CD4-positive, alpha-beta memory T cell (primary cell): ENCODE measurements at regions not wholly inside any gene's neighbourhood (a gene's known extent, or its start where the extent isn't known, plus 50 kb on each side); places are given as distances from the start of the nearest gene placed in this dataset.

ENCODE experiments used
- CTCF ChIA-PET: fragments of 350-600 bp; sonication (Branson Sonifier 250); formaldehyde crosslinking; loops from one replicate; lab custom pipeline; 2021; ENCODE audit warnings: inconsistent platforms; ENCODE audit not compliant: partially characterized antibody; lab: Charles Lee
- POLR2A ChIA-PET: fragments of 350-600 bp; sonication (Branson Sonifier 250); formaldehyde crosslinking; loops from one replicate; lab custom pipeline; 2021; ENCODE audit not compliant: partially characterized antibody; lab: Charles Lee
- DNase-seq, 5 donors: peaks; one replicate each; pipeline versions ENCODE4 v3.0.0 to v3.0.0-alpha.2; 2020 to 2022; ENCODE audit warnings: mixed read lengths in 1 of 5
- H3K27ac ChIP-seq: one replicate; pipeline ENCODE4 v1.7.0; 2013; ENCODE audit warnings: low read depth, low read length
- H3K27me3 ChIP-seq: 2 replicates; pipeline ENCODE4 v1.7.0; 2013; ENCODE audit warnings: mild to moderate bottlenecking, low read length, moderate library complexity; ENCODE audit not compliant: insufficient read depth
- H3K36me3 ChIP-seq: 2 replicates; pipeline ENCODE4 v1.7.0; 2013; ENCODE audit warnings: mild to moderate bottlenecking, low read length, moderate library complexity; ENCODE audit not compliant: insufficient read depth
- H3K4me1 ChIP-seq: 2 replicates; pipeline ENCODE4 v1.7.0; 2013; ENCODE audit warnings: mild to moderate bottlenecking, low read length, moderate library complexity; ENCODE audit not compliant: insufficient read depth
- H3K4me3 ChIP-seq, 2 donors: one replicate each; pipeline ENCODE4 v1.7.0; 2013; ENCODE audit warnings: low read length in 2 of 2, mild to moderate bottlenecking in 1 of 2
- H3K9me3 ChIP-seq, 2 donors: one replicate each; pipeline ENCODE4 v1.7.0; 2013; ENCODE audit warnings: low read length in 2 of 2, control low read depth in 1 of 2; ENCODE audit not compliant: control insufficient read depth in 1 of 2
- H3K27ac Mint-ChIP-seq, 7 donors: one replicate each; pipeline ENCODE4 v1.8.0; 2020 to 2021; ENCODE audit warnings: mixed read lengths in 7 of 7, mild to moderate bottlenecking in 6 of 7, inconsistent platforms in 3 of 7, moderate library complexity in 3 of 7
- H3K27me3 Mint-ChIP-seq, 2 donors: one replicate each; pipeline ENCODE4 v1.8.0; 2020 to 2021; ENCODE audit warnings: mixed read lengths in 2 of 2
- H3K36me3 Mint-ChIP-seq, 2 donors: one replicate each; pipeline ENCODE4 v1.8.0; 2020 to 2021; ENCODE audit warnings: mixed read lengths in 2 of 2, inconsistent platforms in 1 of 2, mild to moderate bottlenecking in 1 of 2
- H3K4me1 Mint-ChIP-seq, 4 donors: one replicate each; pipeline ENCODE4 v1.8.0; 2020 to 2021; ENCODE audit warnings: mixed read lengths in 4 of 4, mild to moderate bottlenecking in 1 of 4
- H3K4me3 Mint-ChIP-seq, 8 donors: one replicate each; pipeline ENCODE4 v1.8.0; 2020 to 2021; ENCODE audit warnings: mixed read lengths in 8 of 8, mild to moderate bottlenecking in 7 of 8, moderate library complexity in 6 of 8, inconsistent platforms in 3 of 8
- H3K9me3 Mint-ChIP-seq, 8 donors: one replicate each; pipeline ENCODE4 v1.8.0; 2020 to 2021; ENCODE audit warnings: mixed read lengths in 8 of 8, mild to moderate bottlenecking in 5 of 8, inconsistent platforms in 3 of 8, moderate library complexity in 1 of 8
- intact Hi-C: fragments of 100-400 bp; cut with micrococcal nuclease; formaldehyde crosslinking; loops from one replicate; pipeline ENCODE4 v1.15.1; 2023

GRCh38 chr13:24096659-24097058 is 63.9 kb upstream of the SPATA13 start:
- H3K4me3 Mint-ChIP-seq, result no peak overlapping the region
- CTCF ChIA-PET, result no interaction called here
- Histone ChIP-seq H3K4me1 (peaks cover 11% of the 10 kb centered on the region), H3K27ac (no peak overlapping the region), H3K27me3 (no peaks in the 10 kb centered on the region), H3K36me3 (no peaks in the 10 kb centered on the region), H3K9me3 (no peaks in the 10 kb centered on the region), H3K4me3 (no peak overlapping the region)
- no peaks in the 10 kb centered on the region for H3K9me3 Mint-ChIP-seq
- H3K4me1 Mint-ChIP-seq, result peaks cover 9 to 17% (median 13%) of the 10 kb centered on the region in 4 donors
- H3K27ac Mint-ChIP-seq, result peak overlapping the region in 2 of 7 donors; percentile 48 to 71
- peaks cover 0 to 2% of the 10 kb centered on the region in 2 donors for H3K27me3 Mint-ChIP-seq
- no peak for DNase-seq
- POLR2A ChIA-PET, result no interaction called here
- intact Hi-C loops, result no loop called here
- no peaks in the 10 kb centered on the region for H3K36me3 Mint-ChIP-seq

DNA sequence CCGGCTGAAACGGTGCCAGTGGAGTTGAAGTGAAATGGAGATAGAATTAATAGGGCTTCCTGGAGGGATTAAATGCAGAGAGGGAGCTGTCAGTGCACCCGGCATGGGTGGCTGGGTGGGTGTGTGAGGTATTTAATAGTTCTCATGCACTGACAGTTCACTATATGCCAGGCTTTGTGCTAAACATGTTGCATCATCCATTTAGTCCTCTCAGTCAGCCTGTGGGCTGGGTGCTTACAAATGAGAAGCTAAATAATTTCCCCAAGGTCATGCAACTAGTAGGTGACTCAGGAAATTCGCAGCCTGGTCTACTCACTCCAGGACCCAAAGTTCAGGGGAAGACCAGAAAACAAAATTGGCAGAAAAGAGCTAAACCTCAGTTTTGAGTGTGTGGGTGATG is 63.5 kb upstream of the SPATA13 start:
- H3K27ac ChIP-seq, result no peak overlapping the region
- no peak overlapping the region for H3K4me3 Mint-ChIP-seq
- ChIA-PET CTCF (no interaction called here), POLR2A (no interaction called here)
- peaks cover 9 to 17% (median 13%) of the 10 kb centered on the region in 4 donors for H3K4me1 Mint-ChIP-seq
- intact Hi-C loops, result no loop called here
- no peak for DNase-seq
- H3K9me3 ChIP-seq, result no peaks in the 10 kb centered on the region
- H3K4me1 ChIP-seq, result peaks cover 11% of the 10 kb centered on the region
- H3K27ac Mint-ChIP-seq, result peak overlapping the region in 1 of 7 donors; percentile 48
- no peaks in the 10 kb centered on the region for H3K36me3 ChIP-seq
- H3K27me3 Mint-ChIP-seq, result peaks cover 0 to 3% of the 10 kb centered on the region in 2 donors
- no peaks in the 10 kb centered on the region for H3K9me3 Mint-ChIP-seq
- H3K4me3 ChIP-seq, result no peak overlapping the region
- no peaks in the 10 kb centered on the region for H3K36me3 Mint-ChIP-seq
- H3K27me3 ChIP-seq, result no peaks in the 10 kb centered on the region

DNA sequence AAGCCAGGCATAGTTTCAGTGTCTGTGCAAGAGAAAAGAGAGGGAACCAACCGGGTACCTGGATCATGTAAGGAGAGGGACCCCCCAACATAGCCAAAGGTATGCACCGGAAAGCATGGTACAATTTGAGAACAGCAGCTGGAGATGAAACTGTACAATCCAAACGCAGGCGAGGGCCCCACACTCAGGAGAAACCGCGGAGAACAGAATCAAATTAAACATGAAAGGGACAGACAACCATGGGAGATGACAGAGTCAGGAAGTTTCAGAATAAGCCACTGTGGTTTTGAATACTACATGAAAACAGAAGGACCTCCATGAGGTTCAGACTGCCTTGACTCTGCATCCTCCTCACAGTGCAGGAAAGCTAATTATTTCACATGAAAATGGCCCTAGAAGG is 62.9 kb upstream of the SPATA13 start:
- no peaks in the 10 kb centered on the region for H3K36me3 Mint-ChIP-seq
- ChIA-PET POLR2A (no interaction called here), CTCF (no interaction called here)
- Histone ChIP-seq H3K27ac (no peak overlapping the region), H3K9me3 (no peaks in the 10 kb centered on the region), H3K4me1 (peaks cover 11% of the 10 kb centered on the region), H3K27me3 (no peaks in the 10 kb centered on the region), H3K4me3 (no peak overlapping the region), H3K36me3 (no peaks in the 10 kb centered on the region)
- peak in 1 of 5 donors; percentile 4 for DNase-seq
- H3K9me3 Mint-ChIP-seq, result no peaks in the 10 kb centered on the region
- peak overlapping the region in 2 of 7 donors; percentile 9 to 12 for H3K27ac Mint-ChIP-seq
- intact Hi-C loops, result no loop called here
- peaks cover 0 to 4% of the 10 kb centered on the region in 2 donors for H3K27me3 Mint-ChIP-seq
- H3K4me1 Mint-ChIP-seq, result peaks cover 9 to 17% (median 13%) of the 10 kb centered on the region in 4 donors
- peak overlapping the region in 4 of 8 donors; percentile 19 to 47 (median 28) for H3K4me3 Mint-ChIP-seq

- CTCF ChIA-PET, result interaction anchor here (1.1 kb wide), 1 partner anchor 9 kb away, joined by 3 read pairs; no protein-coding TSS in a partner anchor
- Histone ChIP-seq H3K36me3 (no peaks in the 10 kb centered on the region), H3K4me1 (peaks cover 11% of the 10 kb centered on the region), H3K9me3 (no peaks in the 10 kb centered on the region), H3K27ac (no peak overlapping the region), H3K27me3 (no peaks in the 10 kb centered on the region), H3K4me3 (no peak overlapping the region)
- POLR2A ChIA-PET, result no interaction called here
- DNase-seq, result no peak
- no peaks in the 10 kb centered on the region for H3K9me3 Mint-ChIP-seq
- H3K4me1 Mint-ChIP-seq, result peaks cover 9 to 17% (median 13%) of the 10 kb centered on the region in 4 donors
- intact Hi-C loops, result no loop called here
- H3K27ac Mint-ChIP-seq, result no peak overlapping the region
- H3K4me3 Mint-ChIP-seq, result no peak overlapping the region
- H3K36me3 Mint-ChIP-seq, result no peaks in the 10 kb centered on the region
- H3K27me3 Mint-ChIP-seq, result peaks cover 0 to 2% of the 10 kb centered on the region in 2 donors
Measured at GRCh38 chr13:24099490-24099889, 61.0 kb upstream of the SPATA13 start.

DNA sequence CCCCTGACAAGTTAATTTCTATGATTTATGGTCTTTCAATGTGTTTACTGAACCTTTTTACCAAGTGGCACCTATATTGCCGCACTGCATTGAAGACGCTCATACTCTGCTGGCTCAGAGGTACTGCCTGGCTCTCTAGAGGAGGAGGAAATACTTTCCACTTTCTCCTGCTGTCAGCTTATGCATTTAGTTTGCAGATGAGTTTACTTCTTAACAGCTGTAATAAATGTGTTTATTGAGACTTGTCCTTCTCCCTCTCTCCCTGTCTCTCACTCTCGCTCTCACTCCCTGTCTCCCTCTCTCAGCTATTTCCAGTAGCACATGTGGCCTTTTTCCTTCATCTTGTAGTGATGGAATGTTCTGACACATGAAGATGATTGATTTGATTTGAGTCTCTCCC is 60.3 kb upstream of the SPATA13 start:
- no peak for DNase-seq
- no peak overlapping the region for H3K4me3 Mint-ChIP-seq
- Histone ChIP-seq H3K36me3 (no peaks in the 10 kb centered on the region), H3K27me3 (no peaks in the 10 kb centered on the region), H3K9me3 (no peaks in the 10 kb centered on the region), H3K27ac (no peak overlapping the region), H3K4me1 (peaks cover 11% of the 10 kb centered on the region), H3K4me3 (no peak overlapping the region)
- ChIA-PET CTCF (interaction anchor here (1.1 kb wide), 1 partner anchor 10 kb away, joined by 3 read pairs; no protein-coding TSS in a partner anchor), POLR2A (no interaction called here)
- peaks cover 0 to 6% of the 10 kb centered on the region in 2 donors for H3K27me3 Mint-ChIP-seq
- H3K36me3 Mint-ChIP-seq, result no peaks in the 10 kb centered on the region
- intact Hi-C loops, result no loop called here
- H3K9me3 Mint-ChIP-seq, result no peaks in the 10 kb centered on the region
- no peak overlapping the region for H3K27ac Mint-ChIP-seq
- H3K4me1 Mint-ChIP-seq, result peaks cover 9 to 17% (median 13%) of the 10 kb centered on the region in 4 donors

DNA sequence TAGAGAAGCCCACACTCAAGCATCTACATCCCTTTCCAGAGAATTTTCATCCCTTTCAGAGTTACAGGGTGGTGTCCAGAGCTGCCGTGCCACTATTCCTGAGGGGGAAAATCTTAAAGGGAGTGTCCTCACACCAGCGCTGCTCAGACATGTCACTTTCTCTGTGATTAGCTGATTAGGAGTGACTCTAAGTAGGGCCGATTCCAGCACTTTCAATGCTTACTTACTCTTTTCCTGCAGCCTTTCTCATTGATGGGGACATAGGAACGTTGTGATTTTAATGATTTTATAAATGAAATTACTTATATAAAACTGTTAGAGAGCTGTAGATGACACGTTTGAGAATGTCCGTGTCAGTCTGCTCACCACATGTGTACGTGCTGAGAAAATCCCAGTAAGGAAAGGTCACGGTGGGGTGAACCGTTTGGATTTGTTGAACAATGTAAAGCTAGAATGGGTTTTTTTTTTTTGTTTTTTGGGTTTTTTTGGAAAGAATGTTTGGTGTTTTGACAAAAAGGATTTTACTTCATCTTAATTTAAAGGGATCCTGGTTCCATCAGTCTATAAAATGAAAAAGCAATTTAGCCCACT is 56.6 kb upstream of the SPATA13 start:
- Histone ChIP-seq H3K27me3 (no peaks in the 10 kb centered on the region), H3K4me3 (no peak overlapping the region), H3K4me1 (no peaks in the 10 kb centered on the region), H3K27ac (no peak overlapping the region), H3K36me3 (no peaks in the 10 kb centered on the region), H3K9me3 (no peaks in the 10 kb centered on the region)
- POLR2A ChIA-PET, result no interaction called here
- no peak for DNase-seq
- CTCF ChIA-PET, result no interaction called here
- H3K36me3 Mint-ChIP-seq, result no peaks in the 10 kb centered on the region
- H3K27ac Mint-ChIP-seq, result no peak overlapping the region
- no peak overlapping the region for H3K4me3 Mint-ChIP-seq
- H3K4me1 Mint-ChIP-seq, result no peaks in the 10 kb centered on the region
- peaks cover 0 to 6% of the 10 kb centered on the region in 2 donors for H3K27me3 Mint-ChIP-seq
- H3K9me3 Mint-ChIP-seq, result no peaks in the 10 kb centered on the region
- intact Hi-C loops, result no loop called here

DNA sequence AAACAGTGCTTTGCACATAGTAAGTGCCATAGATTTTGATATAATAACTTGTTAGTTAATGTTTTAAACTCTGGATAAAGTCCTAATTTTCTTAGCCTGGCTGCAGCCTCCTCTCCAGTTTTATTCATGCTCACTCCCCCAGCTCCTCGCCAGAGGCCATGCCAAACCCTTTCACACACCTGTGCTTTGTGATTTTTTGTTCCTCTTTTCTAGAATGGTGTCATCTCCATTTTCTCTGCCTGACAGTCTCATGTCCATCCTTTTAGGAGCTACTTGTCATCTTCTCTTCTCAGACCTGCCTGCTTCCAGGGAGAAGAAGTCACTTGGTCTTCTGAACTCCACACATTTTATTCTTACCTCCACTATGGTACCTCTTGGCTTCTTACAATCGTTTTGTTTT is 55.8 kb upstream of the SPATA13 start:
- peaks cover 2 to 6% of the 10 kb centered on the region in 2 donors for H3K27me3 Mint-ChIP-seq
- no peaks in the 10 kb centered on the region for H3K36me3 Mint-ChIP-seq
- ChIA-PET POLR2A (no interaction called here), CTCF (no interaction called here)
- no peak overlapping the region for H3K4me3 Mint-ChIP-seq
- H3K36me3 ChIP-seq, result no peaks in the 10 kb centered on the region
- no peaks in the 10 kb centered on the region for H3K4me1 ChIP-seq
- DNase-seq, result no peak
- H3K9me3 Mint-ChIP-seq, result no peaks in the 10 kb centered on the region
- H3K27ac ChIP-seq, result no peak overlapping the region
- intact Hi-C loops, result no loop called here
- no peak overlapping the region for H3K27ac Mint-ChIP-seq
- H3K27me3 ChIP-seq, result no peaks in the 10 kb centered on the region
- no peaks in the 10 kb centered on the region for H3K9me3 ChIP-seq
- no peaks in the 10 kb centered on the region for H3K4me1 Mint-ChIP-seq
- no peak overlapping the region for H3K4me3 ChIP-seq
